Astrocyte (in vitro differentiated cells and primary cell): ENCODE measurements at regions not wholly inside any gene's neighbourhood (a gene's known extent, or its start where the extent isn't known, plus 50 kb on each side); places are given as distances from the start of the nearest gene placed in this dataset.

ENCODE experiments used
- CTCF ChIP-seq: IDR thresholded peaks from 2 replicates; pipeline ENCODE4 v1.5.1; 2011; ENCODE audit warnings: low read depth, mild to moderate bottlenecking, inconsistent platforms, low read length, moderate library complexity; ENCODE audit not compliant: insufficient read depth
- EZH2 ChIP-seq: IDR thresholded peaks from 2 replicates; pipeline ENCODE4 v1.6.1; 2012; ENCODE audit warnings: mild to moderate bottlenecking, low read length, inconsistent platforms; ENCODE audit not compliant: insufficient read depth

- no peak for TF ChIP-seq CTCF
- no peak for TF ChIP-seq EZH2
Observed at GRCh38 chr18:70469916-70470315, 181.1 kb downstream of the SOCS6 start.
